DOHH2 (cell line): ENCODE measurements at regions not wholly inside any gene's neighbourhood (a gene's known extent, or its start where the extent isn't known, plus 50 kb on each side); places are given as distances from the start of the nearest gene placed in this dataset.
A peak's percentile ranks its signal among the peaks of the same experiment; 100 is the strongest.

Experiments used
- H3F3A ChIP-seq: fragments of 200-600 bp; sonication (generic), shearing (Covaris generic); 2 replicates; pipeline ENCODE4 v1.6.0; 2016; ENCODE audit warnings: antibody characterized with exemption, mild to moderate bottlenecking; ENCODE audit not compliant: control insufficient read depth, insufficient read depth
- H3K27ac ChIP-seq: fragments of 200-600 bp; sonication (generic); 2 replicates; pipeline ENCODE4 v1.5.1; 2014; ENCODE audit warnings: low read depth, mild to moderate bottlenecking, low read length, moderate library complexity
- H3K27me3 ChIP-seq: fragments of 200-600 bp; sonication (generic); 2 replicates; pipeline ENCODE4 v1.6.1; 2014; ENCODE audit warnings: mild to moderate bottlenecking, low read length, mixed read lengths; ENCODE audit not compliant: control insufficient read depth
- H3K36me3 ChIP-seq: fragments of 200-600 bp; sonication (generic); 2 replicates; pipeline ENCODE4 v1.6.1; 2014; ENCODE audit warnings: mild to moderate bottlenecking, low read length, moderate library complexity, mixed read lengths; ENCODE audit not compliant: control insufficient read depth
- H3K4me1 ChIP-seq: fragments of 200-600 bp; sonication (generic); 2 replicates; pipeline ENCODE4 v1.6.1; 2014; ENCODE audit warnings: mild to moderate bottlenecking, low read length, mixed read lengths; ENCODE audit not compliant: control insufficient read depth
- H3K4me2 ChIP-seq: fragments of 200-600 bp; sonication (generic); 2 replicates; pipeline ENCODE4 v1.6.0; 2014; ENCODE audit warnings: mild to moderate bottlenecking, low read length, moderate library complexity
- H3K4me3 ChIP-seq: fragments of 200-600 bp; sonication (generic); 2 replicates; pipeline ENCODE4 v1.5.1; 2014; ENCODE audit warnings: mild to moderate bottlenecking, low read length, mixed read lengths
- H3K79me2 ChIP-seq: fragments of 200-600 bp; sonication (generic); 2 replicates; pipeline ENCODE4 v1.6.1; 2014; ENCODE audit warnings: mild to moderate bottlenecking, low read length, mixed read lengths; ENCODE audit not compliant: control insufficient read depth
- H3K9me2 ChIP-seq: fragments of 200-600 bp; sonication (generic); replicated peaks from 2 replicates; pipeline ENCODE4 v1.6.1; 2014; ENCODE audit warnings: mild to moderate bottlenecking, low read length, mixed read lengths; ENCODE audit not compliant: control insufficient read depth
- H3K9me3 ChIP-seq: fragments of 200-600 bp; sonication (generic); 2 replicates; pipeline ENCODE4 v1.6.1; 2014; ENCODE audit warnings: antibody characterized with exemption, low read length, mixed read lengths; ENCODE audit not compliant: control insufficient read depth, insufficient read depth
- H4K20me1 ChIP-seq: fragments of 200-600 bp; sonication (generic); 2 replicates; pipeline ENCODE4 v1.6.0; 2014; ENCODE audit warnings: low read depth, mild to moderate bottlenecking, antibody characterized with exemption, low read length, moderate library complexity; ENCODE audit not compliant: control insufficient read depth, insufficient read depth
- EZH2phosphoT487 ChIP-seq: fragments of 200-600 bp; sonication (generic); IDR thresholded peaks from 2 replicates; pipeline ENCODE4 v1.6.1; 2017; ENCODE audit warnings: borderline replicate concordance, mild to moderate bottlenecking, antibody characterized with exemption, low read length, moderate library complexity, mixed read lengths
- TF ChIP-seq, protein P1 (sequence below): fragments of 200-600 bp; sonication (generic); IDR thresholded peaks from one replicate; pipeline ENCODE4 v1.5.1; 2014; ENCODE audit warnings: antibody characterized with exemption, mild to moderate bottlenecking, low read depth, low read length; ENCODE audit not compliant: poor library complexity, severe bottlenecking

DNA sequence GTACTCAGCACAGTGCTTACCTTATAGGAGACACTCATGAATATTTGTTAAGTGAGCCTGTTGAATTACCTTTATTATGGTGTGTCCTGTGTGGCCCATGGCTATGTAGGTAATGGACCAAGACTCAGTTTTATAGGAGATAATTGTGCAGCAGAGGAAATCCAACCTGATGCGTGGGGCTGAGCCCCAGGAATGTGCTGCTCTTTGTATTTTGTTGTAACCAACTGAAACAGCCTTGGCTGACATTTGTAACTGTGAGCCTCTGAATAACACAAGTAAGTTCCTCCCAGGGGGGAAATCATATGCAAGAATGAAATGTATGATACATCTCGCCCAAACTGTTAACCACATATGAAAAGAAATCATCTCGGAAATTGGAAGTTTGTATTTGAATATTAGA lies 364.2 kb upstream of the ZP4 start:
- Histone ChIP-seq H3K27ac (no peak overlapping the region), H3K4me2 (no peak overlapping the region), H3K36me3 (no peaks in the 10 kb centered on the region), H3K79me2 (no peaks in the 10 kb centered on the region), H3K4me3 (no peak overlapping the region), H3K27me3 (no peaks in the 10 kb centered on the region), H4K20me1 (no peaks in the 10 kb centered on the region), H3F3A (no peaks in the 10 kb centered on the region), H3K9me3 (no peaks in the 10 kb centered on the region), H3K4me1 (no peaks in the 10 kb centered on the region), H3K9me2 (no peaks in the 10 kb centered on the region)
- TF ChIP-seq, protein P1, sequence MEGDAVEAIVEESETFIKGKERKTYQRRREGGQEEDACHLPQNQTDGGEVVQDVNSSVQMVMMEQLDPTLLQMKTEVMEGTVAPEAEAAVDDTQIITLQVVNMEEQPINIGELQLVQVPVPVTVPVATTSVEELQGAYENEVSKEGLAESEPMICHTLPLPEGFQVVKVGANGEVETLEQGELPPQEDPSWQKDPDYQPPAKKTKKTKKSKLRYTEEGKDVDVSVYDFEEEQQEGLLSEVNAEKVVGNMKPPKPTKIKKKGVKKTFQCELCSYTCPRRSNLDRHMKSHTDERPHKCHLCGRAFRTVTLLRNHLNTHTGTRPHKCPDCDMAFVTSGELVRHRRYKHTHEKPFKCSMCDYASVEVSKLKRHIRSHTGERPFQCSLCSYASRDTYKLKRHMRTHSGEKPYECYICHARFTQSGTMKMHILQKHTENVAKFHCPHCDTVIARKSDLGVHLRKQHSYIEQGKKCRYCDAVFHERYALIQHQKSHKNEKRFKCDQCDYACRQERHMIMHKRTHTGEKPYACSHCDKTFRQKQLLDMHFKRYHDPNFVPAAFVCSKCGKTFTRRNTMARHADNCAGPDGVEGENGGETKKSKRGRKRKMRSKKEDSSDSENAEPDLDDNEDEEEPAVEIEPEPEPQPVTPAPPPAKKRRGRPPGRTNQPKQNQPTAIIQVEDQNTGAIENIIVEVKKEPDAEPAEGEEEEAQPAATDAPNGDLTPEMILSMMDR, result no peak
- no peak for TF ChIP-seq EZH2phosphoT487

DNA sequence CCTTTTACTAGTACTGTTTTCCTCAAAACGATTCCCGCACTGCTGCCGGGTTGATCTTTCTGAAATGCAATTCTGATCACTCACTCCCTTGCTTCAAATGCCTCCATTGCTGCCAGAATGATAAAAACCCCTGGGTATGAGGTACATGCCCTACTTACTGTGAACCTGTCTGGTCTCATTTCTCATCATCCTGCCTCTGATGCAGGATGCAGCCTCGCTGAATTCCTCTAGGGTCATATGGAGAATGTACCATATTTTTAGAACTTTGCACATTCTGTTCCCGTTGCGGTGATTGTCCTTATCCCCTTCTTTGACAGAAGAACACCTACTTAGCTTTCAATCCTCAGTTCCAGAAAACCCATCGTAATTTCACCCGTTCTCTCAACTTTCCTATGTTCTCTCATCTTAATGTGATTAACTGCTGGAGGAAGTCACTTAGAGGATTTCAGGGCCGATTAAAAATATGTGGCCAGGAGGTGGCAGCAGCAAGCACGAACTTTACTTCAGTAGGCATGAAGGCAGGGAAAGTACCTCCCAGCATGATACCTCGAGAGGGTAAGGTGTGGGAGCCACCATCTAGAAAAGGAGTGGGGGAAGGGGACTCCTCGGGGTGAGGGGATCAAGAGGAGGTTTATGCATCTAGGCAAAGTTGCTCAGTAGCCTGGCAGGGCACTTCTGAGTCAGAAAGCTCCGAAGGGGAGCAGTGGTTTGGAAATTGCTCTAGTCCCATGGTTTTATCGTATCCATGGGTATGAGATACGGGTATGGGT lies 361.5 kb upstream of the ZP4 start:
- TF ChIP-seq EZH2phosphoT487, result no peak
- TF ChIP-seq, protein P1, result peak; percentile 74
- no peaks in the 10 kb centered on the region for H3K9me3 ChIP-seq

DNA sequence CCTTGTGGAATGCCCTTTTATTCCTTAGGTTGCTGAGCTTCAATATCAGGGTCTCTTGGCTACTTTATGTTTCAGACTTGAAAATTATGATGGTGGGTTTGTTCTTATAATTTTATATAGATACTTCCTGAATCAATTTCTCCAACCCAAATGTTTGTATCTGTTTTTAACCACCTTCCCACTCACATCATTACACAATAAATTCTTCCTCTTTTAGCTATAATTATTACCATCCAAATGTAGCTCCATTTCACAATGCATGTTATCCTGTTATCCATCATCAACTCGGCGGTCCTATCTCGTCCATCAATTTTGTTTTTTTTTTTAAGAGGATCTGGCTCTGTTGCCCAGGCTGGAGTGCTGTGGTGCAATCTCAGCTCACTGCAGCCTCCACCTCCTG lies 357.6 kb upstream of the ZP4 start:
- TF ChIP-seq, protein P1, result no peak
- TF ChIP-seq EZH2phosphoT487, result no peak
- Histone ChIP-seq H3K9me2 (no peaks in the 10 kb centered on the region), H3K27ac (no peak overlapping the region), H3K4me3 (no peak overlapping the region), H3K79me2 (no peaks in the 10 kb centered on the region), H4K20me1 (no peaks in the 10 kb centered on the region), H3K4me1 (no peaks in the 10 kb centered on the region), H3K4me2 (no peak overlapping the region), H3K9me3 (no peaks in the 10 kb centered on the region), H3K36me3 (no peaks in the 10 kb centered on the region), H3K27me3 (no peaks in the 10 kb centered on the region), H3F3A (no peaks in the 10 kb centered on the region)

More for the DNA sequence above, 361.5 kb upstream of the ZP4 start:
- Histone ChIP-seq H3F3A (no peaks in the 10 kb centered on the region), H3K9me2 (no peaks in the 10 kb centered on the region), H3K27ac (no peak overlapping the region), H3K27me3 (no peaks in the 10 kb centered on the region), H3K4me3 (no peak overlapping the region), H4K20me1 (no peaks in the 10 kb centered on the region), H3K79me2 (no peaks in the 10 kb centered on the region), H3K4me2 (no peak overlapping the region), H3K36me3 (no peaks in the 10 kb centered on the region), H3K4me1 (no peaks in the 10 kb centered on the region)
